Vagina (tissue), 2 donors: ENCODE measurements at regions not wholly inside any gene's neighbourhood (a gene's known extent, or its start where the extent isn't known, plus 50 kb on each side); places are given as distances from the start of the nearest gene placed in this dataset.

Experiments
- POLR2A ChIP-seq, 2 donors: fragments of 450-650 bp; IDR thresholded peaks; one replicate each; pipeline ENCODE4 v1.6.1; 2017; ENCODE audit warnings: antibody characterized with exemption in 2 of 2, mild to moderate bottlenecking in 2 of 2, moderate library complexity in 2 of 2
- POLR2AphosphoS5 ChIP-seq, 2 donors: sonication (generic); formaldehyde crosslinking; IDR thresholded peaks; one replicate each; pipeline ENCODE4 v1.9.0; 2017; ENCODE audit warnings: antibody characterized with exemption in 2 of 2, mild to moderate bottlenecking in 2 of 2, low read depth in 1 of 2; ENCODE audit not compliant: insufficient read depth in 1 of 2
- TF ChIP-seq, protein P1 (sequence below), 3 experiments: fragments of 450-650 bp in 2 of 3; fragments of 200-600 bp in 1 of 3; sonication (generic) in 1 of 3; IDR thresholded peaks; one replicate each; pipeline ENCODE4 v1.5.1; 2017 to 2019; ENCODE audit warnings: antibody characterized with exemption in 3 of 3, mild to moderate bottlenecking in 2 of 3, moderate library complexity in 2 of 3

DNA sequence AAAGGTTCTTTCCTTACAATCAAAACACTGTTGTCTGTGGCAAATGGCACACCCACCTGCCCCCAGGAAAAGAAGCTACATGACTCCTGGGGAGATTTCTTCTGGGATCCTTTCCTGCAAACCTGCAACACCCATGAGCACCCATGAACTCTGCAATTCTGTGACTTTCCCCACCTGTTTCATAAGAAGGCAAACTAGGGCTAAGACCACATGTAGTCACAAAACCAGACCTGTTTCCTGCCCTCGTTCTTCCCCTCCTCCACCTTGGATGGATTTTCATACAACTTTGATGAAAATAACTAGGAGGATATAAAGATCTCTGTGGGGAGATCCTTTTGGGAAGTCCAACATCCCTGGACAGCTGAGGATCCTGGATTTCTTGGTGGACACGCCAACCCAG, 1084.7 kb downstream of the BCL11B start:
- TF ChIP-seq, protein P1, sequence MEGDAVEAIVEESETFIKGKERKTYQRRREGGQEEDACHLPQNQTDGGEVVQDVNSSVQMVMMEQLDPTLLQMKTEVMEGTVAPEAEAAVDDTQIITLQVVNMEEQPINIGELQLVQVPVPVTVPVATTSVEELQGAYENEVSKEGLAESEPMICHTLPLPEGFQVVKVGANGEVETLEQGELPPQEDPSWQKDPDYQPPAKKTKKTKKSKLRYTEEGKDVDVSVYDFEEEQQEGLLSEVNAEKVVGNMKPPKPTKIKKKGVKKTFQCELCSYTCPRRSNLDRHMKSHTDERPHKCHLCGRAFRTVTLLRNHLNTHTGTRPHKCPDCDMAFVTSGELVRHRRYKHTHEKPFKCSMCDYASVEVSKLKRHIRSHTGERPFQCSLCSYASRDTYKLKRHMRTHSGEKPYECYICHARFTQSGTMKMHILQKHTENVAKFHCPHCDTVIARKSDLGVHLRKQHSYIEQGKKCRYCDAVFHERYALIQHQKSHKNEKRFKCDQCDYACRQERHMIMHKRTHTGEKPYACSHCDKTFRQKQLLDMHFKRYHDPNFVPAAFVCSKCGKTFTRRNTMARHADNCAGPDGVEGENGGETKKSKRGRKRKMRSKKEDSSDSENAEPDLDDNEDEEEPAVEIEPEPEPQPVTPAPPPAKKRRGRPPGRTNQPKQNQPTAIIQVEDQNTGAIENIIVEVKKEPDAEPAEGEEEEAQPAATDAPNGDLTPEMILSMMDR (IDR thresholded peaks at IDR 0.05) = no peak
- TF ChIP-seq POLR2A (IDR thresholded peaks at IDR 0.05) (no peak), POLR2AphosphoS5 (IDR thresholded peaks at IDR 0.05; ENCODE audit: insufficient read depth in 1 of 2, low read depth in 1 of 2) (no peak)
